GM18502 (cell line): ENCODE measurements at regions not wholly inside any gene's neighbourhood (a gene's known extent, or its start where the extent isn't known, plus 50 kb on each side); places are given as distances from the start of the nearest gene placed in this dataset.
A peak's percentile ranks its signal among the peaks of the same experiment; 100 is the strongest.

Source experiments
- ATAC-seq: cut with Tn5 transposase; IDR thresholded peaks from one replicate; pipeline ENCODE4 v1.9.1; 2021; ENCODE audit warnings: mild to moderate bottlenecking; ENCODE audit not compliant: unreplicated experiment, poor library complexity

GRCh38 chr11:111444040-111444439, 65.0 kb upstream of the POU2AF1 start:
- ATAC-seq = no peak

GRCh38 chr11:111443640-111444039, 64.6 kb upstream of the POU2AF1 start:
- ATAC-seq = no peak

DNA sequence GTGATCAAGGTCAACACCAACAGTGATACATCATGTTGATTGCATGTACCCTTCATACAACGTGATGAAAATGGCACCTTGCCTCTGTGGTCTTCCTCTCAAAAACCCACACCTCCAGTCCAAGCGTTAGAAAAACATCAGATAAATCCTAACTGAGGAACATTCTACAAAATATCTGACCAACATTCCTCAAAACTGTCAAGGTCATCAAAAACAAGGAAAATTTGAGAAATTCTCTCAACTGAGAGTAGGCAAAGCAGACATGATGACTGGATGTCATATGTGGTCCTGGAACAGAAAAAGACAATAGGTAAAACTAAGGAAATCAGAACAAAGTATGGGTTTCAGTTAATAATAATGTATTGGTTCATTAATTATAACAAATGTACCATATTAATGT, 64.0 kb upstream of the POU2AF1 start:
- ATAC-seq = no peak

DNA sequence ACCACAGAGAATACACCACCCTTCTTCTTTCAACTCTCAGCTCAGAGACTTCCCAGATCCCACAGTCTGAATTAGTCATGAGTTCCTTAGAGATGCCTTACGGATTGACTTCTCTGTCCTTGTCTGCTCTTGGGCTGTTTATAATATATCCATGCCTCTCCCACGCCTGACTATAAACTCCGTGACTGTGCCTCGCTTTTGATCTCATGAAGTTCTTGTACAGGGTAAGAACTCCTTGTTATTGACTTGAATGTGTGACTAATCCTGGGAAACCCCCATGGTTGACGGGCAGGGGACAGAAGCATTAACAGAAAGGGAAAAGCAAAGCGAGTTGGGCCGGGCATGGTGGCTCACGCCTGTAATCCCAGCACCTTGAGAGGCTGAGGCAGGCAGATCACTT, 62.4 kb upstream of the POU2AF1 start:
- ATAC-seq = no peak

DNA sequence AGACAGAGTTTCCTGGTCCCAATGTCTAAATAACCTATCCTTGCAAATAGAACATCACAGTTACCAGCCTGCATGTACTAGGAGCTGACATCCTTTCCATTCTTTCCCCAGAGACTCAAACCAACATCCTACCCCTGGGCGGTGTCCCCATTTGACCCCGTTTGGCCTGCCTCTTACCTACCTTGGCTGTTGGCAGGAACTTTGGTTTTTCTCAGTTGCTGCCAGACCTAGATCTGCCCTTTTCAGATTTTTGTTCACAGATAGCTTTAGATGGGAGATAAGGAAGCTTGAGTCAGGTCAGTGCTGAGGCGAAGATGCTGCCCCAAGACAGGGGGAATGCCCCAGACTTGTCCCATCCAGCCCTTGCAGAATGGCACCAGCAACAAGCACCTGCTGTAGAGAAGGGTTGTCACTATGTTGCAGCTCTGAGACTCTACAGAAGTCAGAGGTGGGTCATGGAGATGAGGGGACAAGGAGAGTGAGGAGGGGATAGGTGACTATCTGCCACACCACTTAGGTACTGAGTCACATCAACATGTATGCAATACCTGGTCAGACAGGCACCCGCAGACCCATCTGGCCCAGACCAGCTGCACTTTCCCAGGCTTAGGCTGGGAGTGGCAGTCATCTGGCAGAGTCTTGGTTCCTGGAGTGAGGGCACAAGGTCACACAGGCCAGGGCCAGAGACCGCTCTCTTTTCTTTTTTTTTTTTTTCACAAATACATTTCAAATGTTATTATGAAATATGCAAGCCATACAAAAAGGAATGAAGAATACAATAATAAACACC, 61.5 kb upstream of the POU2AF1 start:
- no peak for ATAC-seq

DNA sequence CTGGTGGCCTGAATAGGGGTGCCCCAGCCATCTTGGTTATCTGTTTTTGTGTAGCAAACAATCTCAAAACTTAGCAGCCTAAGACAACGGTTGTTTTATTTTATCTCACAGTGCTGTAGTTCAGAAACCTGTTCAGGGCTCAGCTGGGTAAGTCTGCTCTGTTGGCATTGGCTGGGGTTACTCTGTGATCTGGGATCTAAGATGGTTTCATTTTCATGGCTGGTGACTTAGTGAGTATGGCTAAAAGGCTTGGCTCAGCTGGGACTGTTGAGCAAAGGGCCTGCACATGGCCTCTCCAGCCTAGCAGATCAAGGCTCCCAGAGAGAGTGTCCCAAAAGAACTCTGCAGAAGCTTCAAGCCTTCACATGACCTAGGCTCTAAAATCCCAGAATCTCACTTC, 60.8 kb upstream of the POU2AF1 start:
- ATAC-seq = no peak

DNA sequence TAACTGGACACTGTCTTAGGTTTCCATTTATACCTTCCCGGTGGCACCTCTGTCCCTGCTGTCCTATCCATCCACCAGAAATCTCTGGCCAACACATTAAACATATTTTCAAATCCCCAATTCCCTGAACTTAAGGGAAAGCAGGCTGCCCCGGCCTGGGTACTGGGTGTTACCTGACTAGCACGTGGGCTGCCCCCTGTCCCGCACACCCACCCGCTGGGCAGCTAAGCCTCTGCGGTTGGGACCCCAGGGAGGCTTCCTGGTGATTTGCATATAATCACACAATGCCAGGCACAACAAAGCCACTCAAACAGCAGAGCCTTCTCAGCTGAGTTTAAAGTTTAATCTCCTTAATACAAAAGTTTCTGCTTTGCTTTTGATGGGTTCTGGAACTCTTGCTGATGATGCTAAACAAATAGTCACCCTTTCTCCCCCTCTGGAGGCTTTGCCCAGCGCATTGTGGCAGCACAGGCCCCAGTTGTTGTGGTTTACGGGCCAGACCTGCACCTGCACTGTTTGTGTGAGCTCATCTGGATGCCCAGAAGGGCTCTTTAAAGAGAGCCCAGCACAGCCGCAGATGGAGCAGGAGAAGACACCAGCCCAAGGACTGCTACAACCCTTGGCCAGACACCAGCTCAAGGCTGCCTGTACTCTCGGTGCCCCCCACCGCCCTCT, 59.9 kb upstream of the POU2AF1 start:
- ATAC-seq = no peak

GRCh38 chr11:111438168-111438567, 59.1 kb upstream of the POU2AF1 start:
- ATAC-seq = no peak

DNA sequence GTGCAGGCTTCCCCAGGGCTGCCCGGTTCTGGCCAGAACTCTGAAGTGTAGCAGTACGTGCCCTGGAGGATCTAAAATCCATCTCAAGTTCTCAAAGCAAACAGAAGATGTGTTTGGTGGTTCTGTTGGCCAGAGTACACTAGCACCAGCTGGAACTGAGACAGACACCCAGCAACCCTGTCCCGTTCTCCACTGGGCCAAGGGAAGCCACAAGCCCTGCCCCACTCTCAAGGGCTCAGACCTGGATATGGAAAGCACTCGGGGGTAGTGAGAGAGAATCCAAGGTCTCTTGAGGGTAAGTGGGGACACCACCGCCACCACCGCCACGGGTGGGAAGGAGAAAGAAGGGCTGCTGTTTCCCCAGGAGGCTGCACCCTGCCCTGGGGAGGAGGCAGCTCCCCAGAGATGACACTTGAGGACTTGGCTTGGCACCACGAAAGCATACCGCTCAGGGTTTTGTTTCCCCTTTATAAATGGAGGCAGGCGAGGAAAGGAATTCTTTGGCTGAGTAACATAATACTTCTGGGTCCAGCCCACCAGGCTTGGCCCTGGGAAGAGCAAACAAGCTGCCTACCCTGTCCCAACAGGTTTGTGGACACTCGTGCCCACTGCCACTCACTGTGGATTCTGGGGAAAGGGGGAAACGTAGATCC, 56.1 kb upstream of the POU2AF1 start:
- no peak for ATAC-seq

GRCh38 chr11:111429066-111429506, 50.0 kb upstream of the POU2AF1 start:
- peak; percentile 80 for ATAC-seq
